ENCODE measurements at regions not wholly inside any gene's neighbourhood (a gene's known extent, or its start where the extent isn't known, plus 50 kb on each side); places are given as distances from the start of the nearest gene placed in this dataset.

DNA sequence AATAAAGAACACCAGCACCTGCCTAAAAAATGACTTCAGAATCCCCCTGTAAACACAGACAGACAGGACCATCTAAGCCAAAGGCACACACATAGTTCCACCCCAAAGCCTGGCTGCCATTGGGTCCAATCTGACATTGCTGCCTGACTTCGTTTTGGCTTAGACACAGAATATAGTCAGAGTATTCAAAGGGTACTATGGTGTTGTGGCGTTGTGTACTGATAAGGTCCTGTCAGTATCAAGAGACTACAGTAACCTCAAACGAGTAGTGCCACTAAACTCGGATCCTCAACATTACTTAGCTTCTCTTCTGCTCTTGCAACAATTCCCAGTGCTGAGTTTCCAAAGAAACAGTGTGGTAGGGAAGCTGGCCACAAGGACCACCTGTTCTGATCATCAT, 169.3 kb upstream of the NR5A2 start:
- TF ChIP-seq POLR2A (IDR thresholded peaks at IDR 0.05) (no peak), CTCF (IDR thresholded peaks at IDR 0.05) (no peak)
